Ishikawa (cell line): ENCODE measurements at regions not wholly inside any gene's neighbourhood (a gene's known extent, or its start where the extent isn't known, plus 50 kb on each side); places are given as distances from the start of the nearest gene placed in this dataset.

Experiments
- CEBPB ChIP-seq: IDR thresholded peaks from 2 replicates; pipeline ENCODE4 v1.6.1; 2012
- CREB1 ChIP-seq: IDR thresholded peaks from 2 replicates; pipeline ENCODE4 v1.6.1; 2012; ENCODE audit warnings: low read depth
- EGR1 ChIP-seq: IDR thresholded peaks from 2 replicates; pipeline ENCODE4 v1.6.1; 2012
- EP300 ChIP-seq: IDR thresholded peaks from 2 replicates; pipeline ENCODE4 v1.6.1; 2012; ENCODE audit warnings: borderline replicate concordance
- FOXM1 ChIP-seq: IDR thresholded peaks from 2 replicates; pipeline ENCODE4 v1.6.1; 2012; ENCODE audit warnings: low read depth, borderline replicate concordance
- MAX ChIP-seq: IDR thresholded peaks from 2 replicates; pipeline ENCODE4 v1.6.1; 2012
- NFIC ChIP-seq: IDR thresholded peaks from 2 replicates; pipeline ENCODE4 v1.6.1; 2012
- RAD21 ChIP-seq: IDR thresholded peaks from 2 replicates; pipeline ENCODE4 v1.6.1; 2012; ENCODE audit warnings: low read depth
- TAF1 ChIP-seq: IDR thresholded peaks from 2 replicates; pipeline ENCODE4 v1.6.1; 2012; ENCODE audit warnings: low read depth, mild to moderate bottlenecking
- TCF12 ChIP-seq: IDR thresholded peaks from 2 replicates; pipeline ENCODE4 v1.6.1; 2012; ENCODE audit warnings: low read depth
- TEAD4 ChIP-seq: IDR thresholded peaks from 2 replicates; pipeline ENCODE4 v1.6.1; 2012
- USF1 ChIP-seq: IDR thresholded peaks from 2 replicates; pipeline ENCODE4 v1.6.1; 2012
- YY1 ChIP-seq: IDR thresholded peaks from 2 replicates; pipeline ENCODE4 v1.6.1; 2012; ENCODE audit warnings: low read depth
- ZBTB7A ChIP-seq: IDR thresholded peaks from 2 replicates; pipeline ENCODE4 v1.6.1; 2012; ENCODE audit warnings: low read depth
- TF ChIP-seq, protein P1 (sequence below): IDR thresholded peaks from 2 replicates; pipeline ENCODE4 v1.6.1; 2012; ENCODE audit warnings: low read depth, mild to moderate bottlenecking

DNA sequence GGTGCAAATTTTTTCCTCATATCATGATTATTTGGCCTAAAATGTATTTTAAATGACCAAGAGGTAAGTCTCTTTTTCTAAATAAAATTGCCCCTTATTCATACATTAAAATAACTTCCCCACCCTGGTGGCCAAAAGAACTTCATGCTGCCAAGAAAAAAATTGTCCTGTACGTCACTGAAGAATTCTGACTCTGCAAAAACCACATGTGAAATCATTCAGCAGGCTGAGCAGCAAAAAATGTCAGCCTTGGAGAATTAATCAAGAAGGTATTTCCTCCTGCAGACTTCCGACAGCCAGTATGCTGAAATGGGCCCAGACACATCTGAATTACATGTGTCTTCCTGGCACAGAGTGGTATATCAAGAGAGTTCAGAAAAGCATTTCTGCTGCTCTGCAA is 94.6 kb upstream of the HMHB1 start:
- TF ChIP-seq RAD21, result no peak
- no peak for TF ChIP-seq CEBPB

- TF ChIP-seq YY1, result no peak
- no peak for TF ChIP-seq USF1
- TF ChIP-seq NFIC, result no peak
- TF ChIP-seq TEAD4, result no peak
- TF ChIP-seq TCF12, result no peak
- TF ChIP-seq TAF1, result no peak
- TF ChIP-seq FOXM1, result no peak
- TF ChIP-seq EGR1, result no peak
Observed at GRCh38 chr5:143716881-143717280, 95.1 kb upstream of the HMHB1 start.

GRCh38 chr5:143715616-143716015 is 96.3 kb upstream of the HMHB1 start:
- no peak for TF ChIP-seq RAD21
- no peak for TF ChIP-seq YY1
- TF ChIP-seq EP300, result no peak
- no peak for TF ChIP-seq USF1
- no peak for TF ChIP-seq MAX
- TF ChIP-seq TCF12, result no peak
- no peak for TF ChIP-seq CEBPB
- no peak for TF ChIP-seq ZBTB7A
- no peak for TF ChIP-seq NFIC
- no peak for TF ChIP-seq CREB1
- no peak for TF ChIP-seq TAF1
- no peak for TF ChIP-seq FOXM1
- TF ChIP-seq EGR1, result no peak
- TF ChIP-seq, protein P1, sequence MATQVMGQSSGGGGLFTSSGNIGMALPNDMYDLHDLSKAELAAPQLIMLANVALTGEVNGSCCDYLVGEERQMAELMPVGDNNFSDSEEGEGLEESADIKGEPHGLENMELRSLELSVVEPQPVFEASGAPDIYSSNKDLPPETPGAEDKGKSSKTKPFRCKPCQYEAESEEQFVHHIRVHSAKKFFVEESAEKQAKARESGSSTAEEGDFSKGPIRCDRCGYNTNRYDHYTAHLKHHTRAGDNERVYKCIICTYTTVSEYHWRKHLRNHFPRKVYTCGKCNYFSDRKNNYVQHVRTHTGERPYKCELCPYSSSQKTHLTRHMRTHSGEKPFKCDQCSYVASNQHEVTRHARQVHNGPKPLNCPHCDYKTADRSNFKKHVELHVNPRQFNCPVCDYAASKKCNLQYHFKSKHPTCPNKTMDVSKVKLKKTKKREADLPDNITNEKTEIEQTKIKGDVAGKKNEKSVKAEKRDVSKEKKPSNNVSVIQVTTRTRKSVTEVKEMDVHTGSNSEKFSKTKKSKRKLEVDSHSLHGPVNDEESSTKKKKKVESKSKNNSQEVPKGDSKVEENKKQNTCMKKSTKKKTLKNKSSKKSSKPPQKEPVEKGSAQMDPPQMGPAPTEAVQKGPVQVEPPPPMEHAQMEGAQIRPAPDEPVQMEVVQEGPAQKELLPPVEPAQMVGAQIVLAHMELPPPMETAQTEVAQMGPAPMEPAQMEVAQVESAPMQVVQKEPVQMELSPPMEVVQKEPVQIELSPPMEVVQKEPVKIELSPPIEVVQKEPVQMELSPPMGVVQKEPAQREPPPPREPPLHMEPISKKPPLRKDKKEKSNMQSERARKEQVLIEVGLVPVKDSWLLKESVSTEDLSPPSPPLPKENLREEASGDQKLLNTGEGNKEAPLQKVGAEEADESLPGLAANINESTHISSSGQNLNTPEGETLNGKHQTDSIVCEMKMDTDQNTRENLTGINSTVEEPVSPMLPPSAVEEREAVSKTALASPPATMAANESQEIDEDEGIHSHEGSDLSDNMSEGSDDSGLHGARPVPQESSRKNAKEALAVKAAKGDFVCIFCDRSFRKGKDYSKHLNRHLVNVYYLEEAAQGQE, result no peak
- no peak for TF ChIP-seq TEAD4

DNA sequence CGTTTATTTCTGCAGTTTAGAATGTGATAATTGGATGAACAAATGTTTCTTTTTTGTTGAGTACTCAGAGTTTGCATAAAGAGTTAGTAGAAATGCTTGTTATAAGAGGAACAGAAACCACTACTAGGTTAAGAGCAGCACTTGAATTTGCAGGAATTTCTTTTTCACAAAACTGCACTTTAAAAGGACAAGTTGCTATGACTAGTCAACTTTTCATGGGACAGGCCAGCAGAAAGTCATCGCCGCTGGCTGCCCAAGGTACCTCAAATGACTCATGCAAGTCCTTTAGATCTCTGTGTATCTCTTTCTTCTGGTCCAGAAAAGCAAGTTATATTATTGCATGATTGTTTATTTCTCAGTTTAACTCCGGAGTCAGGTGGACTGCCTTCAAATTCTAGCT is 97.3 kb upstream of the HMHB1 start:
- TF ChIP-seq TEAD4 (no peak), CEBPB (no peak)
- TF ChIP-seq, protein P1, result no peak

DNA sequence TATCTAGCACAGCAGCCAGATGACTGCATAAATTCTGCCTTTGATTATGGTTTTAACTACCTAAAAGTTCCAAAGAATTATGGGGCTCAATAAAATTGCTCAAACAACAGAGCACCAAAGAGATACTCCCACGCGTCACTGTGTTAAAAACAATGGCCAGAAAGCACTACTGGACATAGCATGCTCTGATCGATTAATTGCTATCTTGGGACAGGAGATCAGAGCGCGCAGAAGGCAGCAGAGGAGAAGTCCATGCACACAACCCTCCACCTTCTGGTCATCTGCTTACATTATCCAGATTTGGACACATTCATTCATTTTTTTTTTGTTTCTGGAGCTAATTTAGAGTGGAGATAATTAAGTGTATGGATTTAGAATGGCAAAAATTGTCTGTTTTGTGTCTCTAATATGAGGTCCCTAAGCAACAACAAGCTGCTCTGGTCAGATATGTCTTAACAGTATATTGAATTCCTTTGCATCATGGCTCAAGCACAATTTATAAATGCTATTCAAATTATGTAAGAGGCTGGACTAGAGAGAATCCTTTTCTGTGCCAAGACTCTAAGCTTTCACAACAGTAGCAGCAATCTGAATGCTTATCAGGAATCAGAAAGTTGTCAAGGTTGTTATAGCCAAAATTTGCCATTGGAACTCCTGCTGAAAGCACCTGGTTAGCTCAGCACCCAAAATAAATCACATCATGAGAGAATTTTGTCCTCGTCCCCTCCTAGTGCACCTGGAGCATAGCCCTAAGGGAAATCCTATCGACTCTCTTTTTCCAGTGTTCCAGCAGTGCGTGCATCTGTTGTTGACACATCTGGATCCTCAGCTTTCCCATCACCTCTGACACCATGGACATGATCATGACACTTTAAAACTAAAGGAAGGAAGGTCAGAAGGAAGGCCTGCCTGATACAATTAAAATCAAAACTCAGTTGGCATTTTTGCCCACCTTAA is 98.6 kb upstream of the HMHB1 start:
- TF ChIP-seq RAD21, result no peak
- TF ChIP-seq FOXM1, result no peak
- TF ChIP-seq NFIC, result no peak
- no peak for TF ChIP-seq EGR1
- TF ChIP-seq EP300, result no peak
- no peak for TF ChIP-seq CEBPB
- no peak for TF ChIP-seq ZBTB7A
- no peak for TF ChIP-seq CREB1
- TF ChIP-seq, protein P1, result no peak
- TF ChIP-seq TEAD4, result no peak
